Psoas muscle (tissue), 7 donors: ENCODE measurements at regions not wholly inside any gene's neighbourhood (a gene's known extent, or its start where the extent isn't known, plus 50 kb on each side); places are given as distances from the start of the nearest gene placed in this dataset.

Source experiments
- ATAC-seq, 4 donors: fragments of 200-7000 bp; cut with Tn5 transposase; one replicate each; pipeline ENCODE4 v1.9.1; 2020; ENCODE audit warnings: moderate library complexity in 3 of 4, mild to moderate bottlenecking in 2 of 4
- DNase-seq, 2 donors: peaks; one replicate each; pipeline ENCODE4 v3.0.0-alpha.2; 2020
- H3K27ac ChIP-seq: fragments of 200-600 bp; one replicate; pipeline ENCODE4 v1.8.0; 2022
- H3K27me3 ChIP-seq, 3 donors: fragments of 200-600 bp in 1 of 3; one replicate each; pipeline versions ENCODE4 v1.6.1 to v1.8.0; 2013 to 2022; ENCODE audit warnings: low read length in 2 of 3, mild to moderate bottlenecking in 2 of 3, moderate library complexity in 1 of 3; ENCODE audit not compliant: insufficient read depth in 3 of 3
- H3K36me3 ChIP-seq, 2 donors: fragments of 200-600 bp in 1 of 2; one replicate each; pipeline versions ENCODE4 v1.6.1 to v1.8.0; 2013 to 2022; ENCODE audit warnings: low read depth in 1 of 2, mild to moderate bottlenecking in 1 of 2, moderate library complexity in 1 of 2; ENCODE audit not compliant: insufficient read depth in 1 of 2
- H3K4me1 ChIP-seq: fragments of 200-600 bp; one replicate; pipeline ENCODE4 v1.8.0; 2022
- H3K4me3 ChIP-seq: fragments of 200-600 bp; one replicate; pipeline ENCODE4 v1.8.0; 2022; ENCODE audit warnings: mild to moderate bottlenecking
- H3K9me3 ChIP-seq: fragments of 200-600 bp; one replicate; pipeline ENCODE4 v1.8.0; 2022
- CTCF ChIP-seq: fragments of 200-600 bp; IDR thresholded peaks from one replicate; pipeline ENCODE4 v1.8.0; 2022; ENCODE audit warnings: antibody characterized with exemption
- WGBS, 3 donors: extraction: QIAGEN DNeasy Blood & Tissue Kit; methylation state at CpG; one replicate each; pipeline versions ENCODE4 v1.1.6 to v1.1.7; 2013; 5-methylcytosine and 5-hydroxymethylcytosine counted together
- intact Hi-C, 2 donors: fragments of 100-400 bp; cut with DNase I; formaldehyde crosslinking; loops; one replicate each; pipeline versions ENCODE4 v1.11.0 to v1.14.2; 2022
- donor health status: healthy with polysubstance abuse.
- donor health status: DM: no; HTN: no; CAD: no; lungs with moderate emphysema.
- donor health status: Bipolar disorder and iron deficiency.
- donor health status: healthy.
- donor health status: DM: yes; HTN: yes; CAD: no.
- donor health status: DM: no; HTN: no; CAD: no.
- donor health status: DM: yes; HTN: yes; CAD: no.

GRCh38 chr11:106292526-106292925, 215.1 kb downstream of the AASDHPPT start:
- no peak overlapping the region for H3K27ac ChIP-seq
- no peaks in the 10 kb centered on the region for H3K4me1 ChIP-seq
- intact Hi-C loops = no loop called here
- H3K27me3 ChIP-seq = no peaks in the 10 kb centered on the region
- ATAC-seq (no peak), DNase-seq (no peak)
- no peak overlapping the region for H3K4me3 ChIP-seq
- no peaks in the 10 kb centered on the region for H3K36me3 ChIP-seq
- no peaks in the 10 kb centered on the region for H3K9me3 ChIP-seq
- TF ChIP-seq CTCF = no peak
- WGBS, 3 donors = 86 to 89% (median 87%) methylated on average over 3 of the region's 3 CpGs

DNA sequence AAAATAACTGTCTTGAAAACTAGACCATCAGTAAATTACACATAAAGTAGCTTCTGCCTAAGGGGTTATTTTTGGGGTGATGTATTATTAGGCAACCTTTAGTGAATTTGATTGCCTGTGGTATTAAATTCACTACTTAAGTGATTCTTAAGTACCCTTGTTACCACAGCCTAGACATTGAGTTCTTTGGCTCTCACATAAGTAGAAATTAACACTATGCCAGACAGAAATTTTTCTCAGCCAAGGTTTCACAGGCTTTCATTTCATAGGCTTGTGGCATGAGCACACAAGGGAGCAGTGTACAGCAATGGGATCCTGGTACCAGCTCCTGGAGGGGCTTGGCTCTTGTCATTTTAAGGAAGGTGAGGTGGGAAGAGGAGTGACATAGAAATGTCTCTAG, 218.5 kb downstream of the AASDHPPT start:
- Histone ChIP-seq H3K9me3 (no peaks in the 10 kb centered on the region), H3K4me3 (no peak overlapping the region), H3K27ac (no peak overlapping the region), H3K36me3 (no peaks in the 10 kb centered on the region), H3K27me3 (no peaks in the 10 kb centered on the region), H3K4me1 (no peaks in the 10 kb centered on the region)
- TF ChIP-seq CTCF = no peak
- DNase-seq = no peak
- intact Hi-C loops = no loop called here
- no peak for ATAC-seq

- Histone ChIP-seq H3K4me3 (no peak overlapping the region), H3K27me3 (no peaks in the 10 kb centered on the region), H3K4me1 (no peaks in the 10 kb centered on the region), H3K36me3 (no peaks in the 10 kb centered on the region), H3K9me3 (no peaks in the 10 kb centered on the region), H3K27ac (no peak overlapping the region)
- intact Hi-C loops = no loop called here
- 86 to 88% (median 86%) methylated on average over 2 of the region's 2 CpGs for WGBS, 3 donors
- TF ChIP-seq CTCF = no peak
- DNase-seq (no peak), ATAC-seq (no peak)
Observed at GRCh38 chr11:106302416-106302815, 225.0 kb downstream of the AASDHPPT start.

GRCh38 chr11:106304274-106304673, 226.8 kb downstream of the AASDHPPT start:
- Histone ChIP-seq H3K4me1 (no peaks in the 10 kb centered on the region), H3K4me3 (no peak overlapping the region), H3K27ac (no peak overlapping the region), H3K36me3 (no peaks in the 10 kb centered on the region), H3K27me3 (no peaks in the 10 kb centered on the region), H3K9me3 (no peaks in the 10 kb centered on the region)
- DNase-seq = no peak
- TF ChIP-seq CTCF = no peak
- intact Hi-C loops = no loop called here
- no peak for ATAC-seq

DNA sequence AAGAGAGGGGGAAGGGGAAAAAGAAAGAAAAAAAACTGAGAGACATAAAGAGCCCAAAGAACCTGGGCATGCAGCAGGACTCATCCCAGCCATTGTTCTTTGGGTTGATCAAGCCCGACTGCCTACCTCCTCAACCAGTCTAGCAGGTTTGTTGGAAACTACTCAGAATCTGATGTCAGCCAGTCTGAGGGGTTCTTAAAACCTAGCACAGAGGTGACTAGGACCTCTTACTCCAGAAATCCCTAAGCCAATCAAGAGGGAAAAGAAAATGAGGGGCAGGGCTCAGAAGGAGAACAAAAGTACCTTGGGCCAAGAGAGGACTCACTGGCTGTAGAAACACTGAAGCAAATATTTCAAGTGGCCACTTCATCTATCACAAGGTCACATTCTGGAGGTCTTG, 228.0 kb downstream of the AASDHPPT start:
- Histone ChIP-seq H3K36me3 (no peaks in the 10 kb centered on the region), H3K9me3 (no peaks in the 10 kb centered on the region), H3K4me1 (no peaks in the 10 kb centered on the region), H3K27me3 (no peaks in the 10 kb centered on the region), H3K4me3 (no peak overlapping the region), H3K27ac (no peak overlapping the region)
- 90 to 95% (median 93%) methylated on average over 1 of the region's 1 CpG for WGBS, 3 donors
- ATAC-seq (no peak), DNase-seq (no peak)
- no peak for TF ChIP-seq CTCF
- intact Hi-C loops = no loop called here
